HG03342 (cell line): ENCODE measurements at regions not wholly inside any gene's neighbourhood (a gene's known extent, or its start where the extent isn't known, plus 50 kb on each side); places are given as distances from the start of the nearest gene placed in this dataset.
"Not testable (repeated sequence)": the region's sequence is repeated elsewhere in the genome, so short reads cannot be mapped to it uniquely, and the experiment has no call there.

ENCODE experiments used
- ATAC-seq: cut with Tn5 transposase; IDR thresholded peaks from one replicate; pipeline ENCODE4 v1.9.1; 2021; ENCODE audit warnings: mild to moderate bottlenecking, moderate library complexity; ENCODE audit not compliant: unreplicated experiment

DNA sequence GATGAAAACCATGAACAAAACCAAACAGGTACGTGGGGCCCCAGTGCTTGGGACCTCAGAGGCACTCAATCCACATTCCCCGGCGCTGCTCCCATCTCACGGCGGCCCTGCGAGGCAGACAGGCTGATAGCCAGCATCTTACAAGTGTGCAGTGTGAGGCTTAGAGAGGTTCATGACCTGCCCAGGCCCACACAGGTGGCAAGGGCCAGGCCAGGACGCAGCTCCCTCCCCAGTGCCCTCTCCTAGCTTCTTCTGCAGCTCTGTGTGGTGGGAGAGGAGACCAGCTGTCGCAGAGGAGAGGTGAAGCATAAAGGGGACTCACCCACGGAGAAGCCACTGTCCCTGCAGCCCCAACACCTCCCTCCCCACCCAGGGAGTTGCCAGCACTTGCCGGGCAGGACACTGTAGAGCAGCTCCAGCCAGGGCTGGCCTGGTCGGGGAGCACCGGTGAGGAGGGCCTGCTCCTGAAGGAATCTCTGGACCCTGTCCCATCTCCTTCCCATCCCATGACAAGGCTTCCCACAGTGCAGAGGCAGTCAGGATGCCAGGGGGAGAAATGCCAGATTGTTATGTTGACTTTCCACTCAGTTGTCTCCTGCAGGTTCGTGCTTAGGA lies 92.4 kb upstream of the TMEM45B start:
- no peak for ATAC-seq

DNA sequence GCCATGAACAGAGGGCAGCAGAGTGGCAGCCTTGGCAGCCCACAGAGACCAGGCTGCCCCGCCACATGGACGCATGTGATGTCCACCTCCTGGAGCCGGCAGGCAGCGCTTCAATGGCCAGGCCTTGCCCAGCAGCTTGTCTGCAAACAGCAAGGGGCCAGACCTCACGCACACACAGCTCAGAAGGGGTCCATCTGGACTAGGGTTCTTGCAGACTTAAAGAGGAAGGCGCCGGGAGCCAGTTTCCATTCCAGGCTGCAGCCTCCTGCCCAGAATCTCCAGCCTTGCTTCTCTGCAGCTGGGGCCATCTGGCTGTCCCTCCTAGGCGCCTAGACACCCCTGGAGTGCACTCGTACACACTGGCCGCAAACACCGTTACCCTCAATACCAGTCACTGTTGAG lies 91.9 kb upstream of the TMEM45B start:
- ATAC-seq = no peak

DNA sequence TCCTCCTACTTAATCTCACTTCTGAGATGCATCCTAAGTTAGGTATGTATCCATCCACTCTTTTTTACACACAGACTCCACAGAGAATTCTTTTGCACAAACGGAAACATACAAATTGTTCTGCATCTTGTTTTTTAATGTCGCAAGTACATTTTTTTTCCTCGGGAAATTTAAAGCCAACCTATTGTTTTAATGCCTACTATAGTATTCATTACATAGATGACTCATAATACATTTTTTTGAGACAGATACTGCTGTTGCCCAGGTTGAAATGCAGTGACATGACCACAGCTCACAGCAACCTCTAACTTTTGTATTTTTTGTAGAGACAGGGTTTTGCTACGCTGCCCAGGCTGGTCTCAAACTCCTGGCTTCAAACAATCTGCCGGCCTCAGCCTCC lies 90.8 kb upstream of the TMEM45B start:
- no peak for ATAC-seq

DNA sequence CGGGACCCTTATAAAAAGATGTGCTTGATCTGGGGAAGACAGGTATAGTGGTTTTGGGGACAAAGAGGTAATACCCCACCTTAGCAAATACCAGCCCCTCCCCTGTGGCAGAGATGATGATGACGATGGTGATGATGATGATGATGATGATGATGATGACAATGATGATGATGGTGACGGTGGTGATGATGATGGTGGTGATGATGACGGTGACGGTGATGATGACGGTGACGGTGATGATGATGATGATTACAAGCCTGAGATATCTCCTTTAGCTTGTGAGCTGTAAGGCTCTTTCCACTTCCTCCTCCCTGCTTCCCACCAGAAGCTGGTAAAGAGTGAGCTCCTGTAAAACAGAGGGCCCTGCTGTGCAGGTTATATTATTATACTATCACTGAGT lies 89.5 kb upstream of the TMEM45B start:
- no peak for ATAC-seq

DNA sequence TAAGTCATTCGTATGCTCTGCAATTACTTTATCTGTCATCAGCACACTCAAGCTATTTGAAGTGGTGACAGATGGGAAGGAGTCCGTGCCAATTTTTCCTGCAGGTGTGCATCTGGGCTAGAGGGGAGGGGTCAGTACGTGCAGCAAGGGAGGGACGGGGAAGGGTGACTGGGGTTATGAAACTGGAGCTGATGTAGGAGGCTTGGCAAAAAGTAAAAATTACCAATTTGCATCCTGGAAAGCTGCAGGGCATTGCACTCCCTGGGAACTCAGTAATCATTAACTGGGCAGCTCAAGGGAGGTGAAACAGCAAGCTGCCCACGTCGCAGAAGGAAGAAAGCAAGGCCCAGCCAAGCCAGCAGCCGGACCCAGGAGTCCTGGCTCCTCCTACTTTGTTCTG lies 87.1 kb upstream of the TMEM45B start:
- no peak for ATAC-seq

DNA sequence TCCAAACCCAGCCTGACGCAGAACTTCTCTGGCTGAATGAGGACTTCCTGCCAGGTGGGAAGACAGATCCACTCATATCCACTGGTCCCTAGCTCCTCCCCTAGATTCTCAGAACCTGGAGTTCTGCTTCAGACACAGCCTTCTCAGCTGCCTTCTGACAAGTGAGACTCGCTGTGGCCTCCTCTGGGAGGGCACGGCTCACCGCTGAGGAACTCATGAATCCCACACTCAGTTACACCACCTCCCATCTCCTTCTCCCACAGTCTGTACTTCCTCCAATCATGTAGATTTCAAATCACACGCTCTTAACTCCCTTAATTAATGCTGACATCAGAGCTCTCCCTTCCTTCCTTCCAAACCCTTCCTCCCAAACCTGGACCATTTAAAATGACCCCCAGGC lies 86.4 kb upstream of the TMEM45B start:
- ATAC-seq = no peak

DNA sequence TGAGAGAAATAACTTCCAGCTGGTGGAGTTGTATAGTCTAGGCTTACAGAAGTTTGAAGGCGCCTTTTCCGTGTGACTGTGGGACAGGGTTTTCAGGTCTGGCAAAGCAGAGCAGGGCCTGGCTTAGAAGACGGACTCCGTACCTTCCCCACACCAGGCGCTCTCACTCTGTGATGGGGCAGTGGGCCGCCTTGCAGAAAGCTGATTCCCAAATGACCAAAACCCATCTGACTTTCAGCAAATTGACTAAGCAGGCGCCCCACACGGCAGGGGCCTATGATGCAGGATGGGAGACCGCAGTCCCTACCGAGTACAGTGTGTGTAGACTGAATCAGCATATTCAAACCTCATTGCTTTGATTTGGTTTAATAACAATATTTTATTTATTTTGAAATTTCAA lies 85.8 kb upstream of the TMEM45B start:
- no peak for ATAC-seq

DNA sequence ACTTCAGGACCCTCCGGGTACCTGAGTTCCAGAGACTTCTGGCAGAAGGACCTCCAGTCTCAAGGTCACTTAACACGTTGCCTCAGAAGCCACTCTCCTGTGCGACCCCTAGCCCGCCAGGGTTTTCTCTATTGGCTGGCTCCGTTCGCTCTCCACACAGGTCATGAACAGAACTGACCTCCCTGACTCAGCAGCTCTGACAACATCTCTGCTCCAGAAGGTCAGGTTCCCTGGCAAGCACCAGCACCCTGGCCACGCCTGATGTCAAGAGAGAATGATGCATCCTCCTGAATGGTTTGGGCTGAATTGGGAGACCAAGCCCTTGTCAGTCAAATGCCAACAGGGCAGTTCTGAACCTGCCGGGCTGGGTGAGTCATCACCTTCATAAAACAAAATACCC lies 84.3 kb upstream of the TMEM45B start:
- no peak for ATAC-seq

DNA sequence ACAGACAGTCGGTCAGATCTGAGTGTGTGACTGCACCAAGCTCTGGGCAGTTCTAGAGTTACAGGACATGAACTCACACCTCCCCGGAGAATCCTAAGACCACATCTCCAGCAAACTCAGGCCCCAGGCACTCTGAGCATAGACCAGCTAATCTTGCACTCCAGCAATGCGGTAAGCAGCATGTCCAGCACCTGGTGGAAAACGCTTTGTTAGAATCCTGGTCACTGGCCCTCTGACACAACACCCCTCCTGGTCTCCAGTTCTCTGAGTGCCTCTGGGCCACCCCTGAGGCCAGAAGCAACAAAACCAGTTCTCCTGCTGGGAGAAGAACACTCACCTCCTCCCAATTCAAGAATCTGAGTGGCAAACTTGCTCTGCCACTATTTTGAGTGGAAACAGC lies 82.7 kb upstream of the TMEM45B start:
- ATAC-seq = no peak

DNA sequence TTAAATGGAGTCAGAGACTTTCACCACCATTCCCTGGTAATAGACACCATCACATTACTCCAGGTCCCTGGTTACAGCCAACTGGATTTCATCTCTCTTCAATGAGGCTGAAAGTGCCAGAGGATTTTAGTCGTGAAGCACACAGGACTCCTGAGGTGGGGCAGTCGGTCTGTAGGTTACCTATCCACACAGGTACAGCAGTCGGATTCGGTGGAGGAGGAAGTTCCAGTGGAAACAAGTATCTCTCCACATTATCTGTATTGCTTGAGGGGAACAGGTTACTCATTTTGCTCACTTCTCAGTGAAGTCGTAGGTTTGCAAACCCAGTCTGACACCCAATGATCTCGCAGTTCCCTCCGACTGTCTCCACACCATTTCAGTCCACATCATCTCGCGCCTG lies 82.3 kb upstream of the TMEM45B start:
- ATAC-seq = no peak

DNA sequence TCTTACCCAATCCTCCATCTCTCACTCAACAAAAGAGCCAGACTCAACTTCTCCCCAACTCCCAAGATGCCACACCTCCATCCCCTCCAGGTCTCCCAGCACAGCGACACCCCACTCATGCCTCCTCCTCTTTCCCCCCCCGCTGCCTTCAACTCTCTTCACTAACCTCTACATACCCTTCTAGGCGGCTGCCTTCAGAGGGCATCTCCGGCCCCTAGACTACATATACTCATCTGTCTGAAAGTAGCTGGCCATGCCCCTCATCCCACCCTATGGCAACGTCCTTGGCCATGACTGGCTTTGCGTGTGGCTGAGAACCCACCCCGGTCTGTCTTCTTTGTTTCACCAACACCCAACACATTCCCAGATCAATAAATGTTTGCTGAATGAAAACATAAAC lies 81.7 kb upstream of the TMEM45B start:
- ATAC-seq = no peak

DNA sequence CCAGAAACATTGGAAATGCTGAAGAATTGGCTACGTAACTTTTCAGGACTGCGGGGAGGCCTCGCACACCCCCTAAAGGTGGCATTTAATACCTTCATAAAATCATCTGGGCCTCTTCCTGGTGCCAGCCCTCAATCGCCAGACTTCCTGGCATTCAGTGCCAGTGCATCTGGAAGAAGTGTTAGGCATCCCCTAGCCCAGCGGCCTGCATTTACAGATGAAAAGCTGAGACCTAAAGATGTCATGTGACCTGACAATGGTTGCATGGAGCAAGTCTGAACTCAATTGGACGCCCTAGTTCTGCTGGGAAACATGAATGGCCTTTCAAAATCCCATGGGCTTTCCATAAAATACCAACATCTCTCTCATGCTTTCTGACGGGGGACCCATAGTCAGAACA lies 81.0 kb upstream of the TMEM45B start:
- ATAC-seq = no peak

DNA sequence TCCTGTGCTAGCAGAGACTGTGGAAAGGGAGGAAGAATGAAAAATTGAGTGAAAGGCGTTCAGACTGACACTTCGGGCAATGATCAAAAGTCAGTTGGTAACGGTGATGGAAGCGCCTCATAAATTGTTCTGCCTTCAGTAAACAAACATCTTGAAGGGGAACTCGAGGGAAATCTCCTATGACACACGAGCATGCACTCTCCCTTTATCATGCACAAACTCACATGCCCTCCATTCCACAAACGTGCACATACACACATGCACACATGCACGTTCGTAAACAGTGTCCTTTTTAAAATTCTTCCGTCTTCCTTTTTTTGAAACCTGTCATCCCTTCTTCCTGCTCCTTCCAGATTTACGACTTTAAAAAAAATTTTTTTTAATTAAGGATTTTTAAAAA lies 77.8 kb upstream of the TMEM45B start:
- no peak for ATAC-seq

DNA sequence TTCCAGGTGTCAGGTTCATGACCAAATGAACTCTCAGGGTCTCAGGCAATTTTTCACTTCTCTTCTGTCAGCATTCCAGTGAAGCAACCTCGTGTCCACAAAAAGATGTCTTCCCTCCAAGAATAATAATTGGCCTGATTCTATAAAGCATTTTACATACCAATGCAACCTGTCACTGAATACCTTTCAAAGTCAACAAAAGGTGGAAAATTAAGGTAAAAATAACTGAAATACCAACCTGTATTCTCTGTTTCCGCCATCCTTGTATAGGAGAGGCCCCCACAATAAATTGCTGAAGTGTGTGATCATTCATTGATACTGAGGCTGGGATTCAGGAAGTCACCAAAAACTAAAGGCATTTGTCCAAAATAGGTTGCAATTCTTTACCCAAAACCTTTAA lies 77.4 kb upstream of the TMEM45B start:
- no peak for ATAC-seq

DNA sequence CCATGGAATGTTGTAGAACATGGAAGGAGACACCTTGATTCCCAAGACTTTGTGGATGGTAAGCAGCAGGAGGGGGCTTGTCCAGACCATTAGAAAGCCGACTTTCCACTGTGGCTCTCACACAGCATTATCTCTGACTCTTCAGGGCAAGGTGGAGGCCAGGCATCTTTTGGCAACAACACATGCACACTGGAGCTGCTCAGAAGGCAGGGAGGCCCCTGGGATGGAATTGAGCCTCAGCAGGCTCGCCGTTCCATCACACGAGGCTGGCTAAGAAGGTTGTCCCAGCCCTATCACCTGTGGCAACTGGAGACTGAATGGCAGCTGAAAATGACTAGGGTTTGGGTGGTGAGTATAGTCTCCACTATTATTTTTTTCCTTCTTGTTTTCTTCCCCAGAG lies 76.3 kb upstream of the TMEM45B start:
- no peak for ATAC-seq

DNA sequence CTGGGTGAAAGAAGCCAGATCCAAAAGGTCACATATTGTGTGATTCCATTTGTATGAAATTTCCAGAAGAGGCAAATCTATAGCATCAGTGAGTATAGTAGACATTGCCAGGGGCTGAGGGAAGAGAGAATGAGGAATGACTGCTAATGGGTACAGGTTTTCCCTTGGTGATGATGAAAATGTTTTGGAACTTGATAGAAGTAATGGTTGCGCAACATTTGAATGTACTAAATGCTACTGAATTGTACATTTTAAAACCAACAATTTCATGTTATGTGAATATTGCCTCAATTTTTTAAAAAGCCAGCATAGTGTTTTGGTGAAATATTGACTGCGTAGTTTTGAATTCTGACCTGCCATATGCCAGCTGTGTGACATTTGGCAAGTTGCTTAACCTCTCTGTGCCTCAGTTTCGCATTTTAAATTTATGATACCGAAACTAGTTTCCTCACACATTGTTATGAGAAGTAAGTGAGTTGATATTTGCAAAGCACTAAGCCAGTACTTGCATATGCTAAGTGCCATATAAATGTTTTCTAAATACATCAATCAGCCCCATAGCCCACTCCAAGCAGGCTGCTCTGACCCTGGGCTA lies 75.4 kb upstream of the TMEM45B start:
- no peak for ATAC-seq

DNA sequence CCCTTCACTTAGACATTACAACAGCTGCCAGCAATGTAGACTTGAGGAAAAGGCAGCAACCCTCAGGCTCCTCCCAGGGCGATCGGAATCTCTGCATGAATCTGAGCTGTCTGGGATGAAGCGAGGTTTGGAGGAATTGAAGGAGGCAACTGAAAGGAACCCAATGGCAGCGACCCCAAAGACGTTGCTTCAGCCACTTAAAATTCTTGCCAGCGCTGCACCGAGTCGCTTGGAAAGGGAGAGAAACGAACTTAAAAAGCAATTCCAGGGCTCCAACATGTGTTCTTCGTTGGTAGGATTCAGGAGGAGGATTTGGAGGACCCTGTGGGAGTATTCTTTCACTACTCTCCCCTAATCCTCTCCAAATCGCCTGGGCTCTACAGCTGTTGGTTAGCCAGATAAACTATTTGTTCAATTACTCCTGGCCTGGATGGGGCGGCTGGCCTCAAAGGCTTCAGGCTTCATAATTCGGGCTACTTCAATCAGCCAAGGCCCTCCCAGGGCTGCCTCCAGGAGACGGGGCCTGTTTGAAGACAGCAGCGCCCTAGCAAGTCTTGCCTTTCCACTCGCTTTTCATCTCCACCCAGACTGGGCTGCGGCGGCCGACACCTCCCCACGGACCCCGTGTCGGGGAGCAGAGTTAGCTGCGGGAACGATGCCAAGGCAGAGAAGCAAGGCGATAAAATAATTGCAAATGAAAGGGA lies 72.4 kb upstream of the TMEM45B start:
- ATAC-seq = no peak

DNA sequence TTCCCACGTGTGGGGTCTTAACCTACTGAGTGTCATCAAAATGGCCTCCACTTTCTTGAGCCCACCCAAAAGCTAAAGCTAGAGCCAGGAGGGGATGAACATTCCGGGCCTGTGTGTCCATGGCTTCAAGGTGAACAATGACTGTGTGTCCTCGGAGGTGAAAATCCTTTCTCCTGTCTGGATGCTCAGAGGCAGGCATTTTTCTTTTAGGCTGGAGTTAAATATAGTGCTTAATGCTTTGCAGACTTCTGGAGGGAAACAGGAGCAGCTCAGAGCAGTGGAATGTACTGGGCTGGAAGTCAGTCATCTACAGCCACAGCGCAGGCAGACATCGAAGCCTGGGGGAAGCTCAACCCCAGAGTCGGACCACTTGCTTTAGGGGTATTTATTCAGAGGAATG lies 68.6 kb upstream of the TMEM45B start:
- no peak for ATAC-seq

DNA sequence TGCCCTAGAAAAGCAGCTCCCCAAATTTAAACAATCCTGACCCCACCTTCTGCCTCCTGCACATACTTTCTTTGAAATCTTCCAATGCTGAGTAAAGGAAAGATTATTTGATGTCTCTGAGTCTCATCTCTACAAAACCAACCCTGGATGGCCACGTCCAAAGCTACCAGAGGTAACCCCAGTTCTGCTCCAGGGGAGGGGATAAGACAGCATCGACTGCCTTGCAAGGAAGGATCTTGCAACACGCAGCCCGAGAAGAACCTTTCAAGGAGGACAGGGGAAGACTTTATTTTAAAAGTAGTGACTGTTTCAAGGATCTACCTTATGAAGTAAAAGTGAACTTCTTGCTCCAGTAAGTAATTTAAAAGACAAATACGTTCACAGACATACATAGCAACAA lies 66.5 kb upstream of the TMEM45B start:
- no peak for ATAC-seq

DNA sequence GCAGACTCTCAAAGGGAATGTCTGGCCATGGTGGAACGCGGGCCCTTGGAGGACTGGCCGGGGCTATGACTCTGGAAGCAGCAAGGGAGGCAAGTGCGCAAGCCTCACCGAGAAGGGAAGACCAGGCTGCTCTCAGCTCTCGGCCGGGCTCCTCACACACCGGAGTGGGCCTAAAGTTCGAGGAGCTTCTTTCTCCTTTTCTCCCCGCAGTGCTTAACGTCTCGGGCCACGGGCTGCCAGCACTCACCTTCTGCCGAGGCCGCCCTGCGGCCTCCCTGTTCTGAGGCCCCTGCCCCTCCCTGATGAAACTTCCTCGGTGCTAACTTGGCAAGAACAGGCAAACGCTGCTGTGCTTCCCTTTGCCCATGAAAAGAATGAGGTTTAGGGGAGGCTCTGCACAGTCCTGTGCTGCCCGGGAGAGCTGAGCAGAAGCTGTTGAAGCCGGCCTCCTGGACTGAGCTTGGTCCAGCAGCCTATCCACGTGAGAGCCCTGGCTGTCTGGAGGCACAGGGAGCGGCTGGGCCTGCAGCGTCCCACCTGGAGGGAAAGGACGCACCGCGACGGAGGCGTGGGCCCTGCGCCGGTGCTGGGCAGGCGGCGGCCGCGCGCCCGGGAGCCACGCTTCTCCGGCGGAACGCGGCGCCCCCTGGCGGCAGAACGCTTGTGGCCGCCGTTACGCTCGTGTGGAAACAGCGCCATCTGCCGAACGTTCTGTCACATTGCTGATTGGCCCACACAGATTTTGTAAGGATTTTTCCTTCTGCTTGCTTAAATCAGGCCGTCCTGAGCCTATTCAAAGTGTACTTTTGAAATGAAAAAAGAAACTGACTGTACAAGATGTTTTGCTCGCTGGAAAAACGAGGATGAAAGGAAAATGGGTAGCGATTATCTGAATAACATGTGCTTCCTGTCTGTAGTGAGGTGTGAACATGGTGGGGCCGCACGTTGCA lies 65.0 kb upstream of the TMEM45B start:
- ATAC-seq = peak; percentile 94

DNA sequence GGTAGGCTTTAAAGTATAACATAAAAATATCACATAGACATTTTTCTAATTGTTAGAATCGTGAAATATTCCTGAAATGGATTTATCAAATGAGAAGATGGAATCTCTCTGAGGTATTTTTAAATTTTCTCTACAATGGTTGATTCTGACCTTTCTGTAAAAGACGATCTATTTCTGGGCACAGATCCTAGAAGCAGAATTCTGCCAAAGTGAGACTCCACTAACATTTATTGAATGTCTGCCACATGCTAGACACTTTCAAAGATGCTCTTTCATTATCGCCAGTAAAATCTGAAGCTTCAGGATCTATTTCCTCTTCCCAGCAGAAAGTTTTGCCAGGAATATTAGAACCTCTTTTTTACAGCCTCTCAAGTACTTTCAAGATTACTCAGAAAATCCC lies 64.1 kb upstream of the TMEM45B start:
- ATAC-seq = no peak

DNA sequence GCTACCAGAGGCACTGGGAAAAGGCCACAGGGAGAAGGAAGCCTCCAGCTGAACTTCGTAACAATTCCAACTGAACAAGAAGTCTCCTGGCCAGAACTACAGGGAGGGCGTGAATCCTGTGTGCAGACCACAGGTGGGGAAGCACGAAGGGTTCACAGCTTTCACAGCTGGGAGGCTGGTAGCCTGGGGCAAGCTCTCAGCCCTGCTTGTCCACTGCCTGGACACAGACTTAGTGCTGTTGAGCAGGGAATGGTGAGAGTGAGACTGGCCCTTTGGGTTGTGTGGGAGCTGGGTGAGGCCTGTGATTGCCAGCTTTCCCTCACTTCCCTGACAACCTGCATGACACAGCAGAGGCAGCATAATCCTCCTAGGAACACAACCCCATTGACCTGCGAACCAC lies 52.1 kb upstream of the TMEM45B start:
- ATAC-seq = not testable (repeated sequence)
